GM10266 (cell line): ENCODE measurements at regions not wholly inside any gene's neighbourhood (a gene's known extent, or its start where the extent isn't known, plus 50 kb on each side); places are given as distances from the start of the nearest gene placed in this dataset.

ENCODE experiments used
- DNase-seq: peaks from one replicate; pipeline ENCODE4 v3.0.0; 2012; ENCODE audit errors: extremely low spot score
- CTCF ChIP-seq: IDR thresholded peaks from 2 replicates; pipeline ENCODE4 v1.5.1; 2012; ENCODE audit warnings: mild to moderate bottlenecking, low read depth; ENCODE audit not compliant: control insufficient read depth, insufficient read depth; ENCODE audit errors: missing control alignments

DNA sequence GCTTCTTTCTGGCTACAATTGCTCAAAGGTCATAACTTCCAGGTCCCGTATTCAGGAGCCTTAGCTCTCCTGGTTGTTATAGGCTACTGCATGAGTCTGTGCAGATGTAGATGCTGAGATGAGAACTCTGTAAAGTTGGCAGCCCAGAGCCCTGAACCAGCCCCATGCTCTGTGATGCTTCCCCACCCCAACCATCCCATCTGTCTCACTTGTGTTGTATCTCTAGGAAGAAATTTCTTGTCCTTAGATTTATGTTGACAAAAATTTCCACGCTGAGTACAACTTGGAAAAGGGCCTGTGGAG, 61.2 kb upstream of the EEPD1 start:
- no peak for DNase-seq
- TF ChIP-seq CTCF = no peak

DNA sequence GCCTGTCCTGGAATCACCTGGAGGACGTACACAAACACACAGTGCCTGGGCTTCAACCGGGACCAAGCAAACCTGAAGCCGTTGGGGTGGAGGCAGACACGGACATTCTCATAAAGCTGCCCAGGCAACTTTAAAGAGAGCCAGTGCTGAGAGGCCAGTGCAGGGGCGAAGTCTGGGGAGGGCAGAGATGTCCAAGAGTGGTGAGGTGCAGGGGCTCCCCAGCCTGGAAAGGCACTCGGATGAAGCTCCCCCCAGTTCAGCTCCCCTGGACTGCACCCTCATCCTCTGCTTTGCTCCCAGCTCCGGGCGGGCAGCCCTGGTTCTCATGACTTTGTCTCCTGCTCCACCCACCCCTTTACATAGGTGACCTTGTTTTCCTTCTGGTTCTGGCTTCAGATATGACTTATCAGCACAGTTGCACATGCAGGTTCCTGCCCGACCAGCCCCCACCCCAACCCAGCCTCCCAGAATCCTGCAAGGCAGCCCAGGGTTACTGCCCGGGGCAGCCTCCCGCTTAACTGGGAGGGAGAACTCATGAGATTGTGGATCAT, 60.8 kb upstream of the EEPD1 start:
- TF ChIP-seq CTCF = no peak
- DNase-seq = no peak

DNA sequence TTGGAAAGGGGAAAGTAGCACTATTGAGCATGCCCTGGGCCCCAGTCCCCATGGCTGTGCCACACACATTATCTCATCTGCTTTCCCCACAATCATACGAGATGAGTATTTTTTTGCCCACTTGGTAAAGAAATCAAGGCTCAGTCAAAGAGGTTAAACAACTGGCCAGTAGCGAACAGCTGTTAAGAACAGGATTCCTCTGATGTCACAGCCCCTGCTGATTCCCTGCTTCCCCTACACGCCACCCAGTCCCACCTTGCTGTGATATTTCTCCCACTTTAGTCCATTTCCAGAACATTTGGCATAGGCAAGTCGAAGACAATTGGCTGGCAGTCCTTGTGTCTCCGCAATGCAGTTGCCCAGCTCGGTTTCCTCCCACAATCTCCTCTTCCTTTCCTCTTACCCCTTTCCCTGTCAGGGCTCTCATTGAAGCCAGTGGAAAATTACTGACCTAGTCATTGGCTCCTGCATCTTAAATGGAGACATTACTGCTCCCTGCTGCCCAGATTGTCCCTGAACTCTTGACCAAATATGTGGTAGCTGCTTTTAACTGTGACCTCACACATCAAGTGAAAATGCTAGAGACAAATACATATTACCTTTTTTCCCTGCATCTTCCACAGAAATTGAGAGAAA, 56.5 kb upstream of the EEPD1 start:
- DNase-seq = no peak
- no peak for TF ChIP-seq CTCF

GRCh38 chr7:36098096-36098495, 55.0 kb upstream of the EEPD1 start:
- DNase-seq = no peak
- no peak for TF ChIP-seq CTCF

DNA sequence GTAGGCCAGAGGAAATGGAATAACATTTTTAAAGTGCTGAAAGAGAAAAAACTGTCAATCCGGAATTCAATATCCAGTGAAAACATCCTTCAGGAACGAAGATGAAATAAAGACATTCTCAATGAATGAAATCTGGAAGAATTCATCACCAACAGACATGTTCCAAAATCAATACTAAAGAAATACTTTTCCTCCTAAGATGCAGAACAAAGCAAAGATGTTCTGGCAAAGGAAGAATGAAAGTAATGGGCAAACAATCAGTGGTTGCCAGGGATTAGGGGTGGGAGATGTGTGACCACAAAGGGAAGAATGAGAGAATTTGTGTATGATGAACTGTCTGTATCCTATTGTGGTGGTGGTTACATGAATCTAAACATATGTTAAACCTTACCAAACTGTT, 52.8 kb upstream of the EEPD1 start:
- no peak for DNase-seq
- no peak for TF ChIP-seq CTCF

- no peak for TF ChIP-seq CTCF
- no peak for DNase-seq
Observed at GRCh38 chr7:36100634-36101033, 52.4 kb upstream of the EEPD1 start.
